ENCODE measurements at regions not wholly inside any gene's neighbourhood (a gene's known extent, or its start where the extent isn't known, plus 50 kb on each side); places are given as distances from the start of the nearest gene placed in this dataset.
"Not testable (repeated sequence)": the region's sequence is repeated elsewhere in the genome, so short reads cannot be mapped to it uniquely, and the experiment has no call there.

- ATAC-seq (no peak), DNase-seq (no peak)
- intact Hi-C loops (cut with DNase I, micrococcal nuclease), result no loop called here
Observed at GRCh38 chr1:172823534-172823933, 164.6 kb downstream of the FASLG start.

- DNase-seq (no peak), ATAC-seq (peak; percentile 28)
- intact Hi-C loops (cut with DNase I, micrococcal nuclease), result loop anchor here in 1 of 2 donors (2.0 kb wide), 1 partner anchor 379 kb away; no protein-coding TSS in a partner anchor
Observed at GRCh38 chr1:172824209-172824608, 165.3 kb downstream of the FASLG start.

GRCh38 chr1:172826096-172826741, 167.3 kb downstream of the FASLG start:
- peak; percentile 95 for ATAC-seq

GRCh38 chr1:172827301-172827700, 168.4 kb downstream of the FASLG start:
- intact Hi-C loops (cut with DNase I, micrococcal nuclease), result no loop called here
- DNase-seq (no peak), ATAC-seq (no peak)

More at GRCh38 chr1:172826096-172826741, 167.3 kb downstream of the FASLG start:
- DNase-seq, result peak in 1 of 2 donors; percentile 7
- intact Hi-C loops (cut with DNase I, micrococcal nuclease), result no loop called here

GRCh38 chr1:172827841-172828240, 168.9 kb downstream of the FASLG start:
- intact Hi-C loops (cut with DNase I, micrococcal nuclease), result no loop called here
- ATAC-seq, result no peak
- no peak for DNase-seq

- intact Hi-C loops (cut with DNase I, micrococcal nuclease), result no loop called here
- DNase-seq, result no peak
- ATAC-seq, result no peak
Observed at GRCh38 chr1:172832006-172832725, 173.3 kb downstream of the FASLG start.

GRCh38 chr1:172833954-172834353, 175.1 kb downstream of the FASLG start:
- DNase-seq (no peak), ATAC-seq (no peak)
- intact Hi-C loops (cut with DNase I, micrococcal nuclease), result no loop called here

GRCh38 chr1:172834609-172835008, 175.7 kb downstream of the FASLG start:
- DNase-seq, result no peak
- intact Hi-C loops (cut with DNase I, micrococcal nuclease), result no loop called here
- no peak for ATAC-seq

- ATAC-seq, result no peak
- intact Hi-C loops (cut with DNase I, micrococcal nuclease), result no loop called here
- DNase-seq, result no peak
Observed at GRCh38 chr1:172835834-172836233, 176.9 kb downstream of the FASLG start.

GRCh38 chr1:172837816-172838679, 179.1 kb downstream of the FASLG start:
- ATAC-seq, result no peak
- intact Hi-C loops (cut with DNase I, micrococcal nuclease), result no loop called here
- DNase-seq, result no peak

- intact Hi-C loops (cut with DNase I, micrococcal nuclease), result no loop called here
- DNase-seq (no peak), ATAC-seq (no peak)
Observed at GRCh38 chr1:172838680-172839313, 179.9 kb downstream of the FASLG start.

GRCh38 chr1:172839639-172840038, 180.7 kb downstream of the FASLG start:
- ATAC-seq; intact Hi-C loops (cut with DNase I, micrococcal nuclease); DNase-seq: not testable (repeated sequence)

- ATAC-seq, result no peak
- no peak for DNase-seq
- intact Hi-C loops (cut with DNase I, micrococcal nuclease), result no loop called here
Observed at GRCh38 chr1:172843444-172843843, 184.5 kb downstream of the FASLG start.

GRCh38 chr1:172845371-172845770, 186.5 kb downstream of the FASLG start:
- intact Hi-C loops (cut with DNase I, micrococcal nuclease), result no loop called here
- DNase-seq, result no peak
- no peak for ATAC-seq

GRCh38 chr1:172845865-172846264, 187.0 kb downstream of the FASLG start:
- no peak for ATAC-seq
- DNase-seq, result no peak
- intact Hi-C loops (cut with DNase I, micrococcal nuclease), result no loop called here

- ATAC-seq; DNase-seq; intact Hi-C loops (cut with DNase I, micrococcal nuclease): not testable (repeated sequence)
Observed at GRCh38 chr1:172847814-172848213, 188.9 kb downstream of the FASLG start.

- intact Hi-C loops (cut with DNase I, micrococcal nuclease), result no loop called here
Observed at GRCh38 chr1:172849653-172850052, 190.8 kb downstream of the FASLG start.

GRCh38 chr1:172851077-172851476, 192.2 kb downstream of the FASLG start:
- intact Hi-C loops (cut with DNase I, micrococcal nuclease), result no loop called here

More at GRCh38 chr1:172849653-172850052, 190.8 kb downstream of the FASLG start:
- DNase-seq (no peak), ATAC-seq (no peak)

GRCh38 chr1:172851856-172852255, 193.0 kb downstream of the FASLG start:
- DNase-seq (no peak), ATAC-seq (no peak)
- intact Hi-C loops (cut with DNase I, micrococcal nuclease), result no loop called here

More at GRCh38 chr1:172851077-172851476, 192.2 kb downstream of the FASLG start:
- DNase-seq, result no peak
- ATAC-seq, result no peak
